ENCODE measurements at regions not wholly inside any gene's neighbourhood (a gene's known extent, or its start where the extent isn't known, plus 50 kb on each side); places are given as distances from the start of the nearest gene placed in this dataset.
A peak's percentile ranks its signal among the peaks of the same experiment; 100 is the strongest.

GRCh38 chr6:2502998-2503674, 247.6 kb downstream of the MYLK4 start:
- H3K4me3 ChIP-seq (ENCODE audit: severe bottlenecking) = no peak overlapping the region
- DNase-seq (ENCODE audit: low spot score) (no peak), ATAC-seq (ENCODE audit: low read depth) (no peak)
- H3K36me3 ChIP-seq (ENCODE audit: low read depth) = no peaks in the 10 kb centered on the region
- no peak overlapping the region for H3K27ac ChIP-seq (ENCODE audit: poor library complexity, severe bottlenecking)
- peaks cover 20% of the 10 kb centered on the region for H3K4me1 ChIP-seq (ENCODE audit: insufficient read depth, poor library complexity, severe bottlenecking)
- no peaks in the 10 kb centered on the region for H3K9me3 ChIP-seq (ENCODE audit: severe bottlenecking)
- no peaks in the 10 kb centered on the region for H3K27me3 ChIP-seq (ENCODE audit: insufficient read depth, poor library complexity, severe bottlenecking)
- TF ChIP-seq CTCF (IDR thresholded peaks at IDR 0.05; ENCODE audit: poor library complexity, severe bottlenecking) = no peak

- Histone ChIP-seq H3K9me3 (ENCODE audit: severe bottlenecking) (no peaks in the 10 kb centered on the region), H3K27ac (ENCODE audit: poor library complexity, severe bottlenecking) (no peak overlapping the region), H3K36me3 (ENCODE audit: low read depth) (no peaks in the 10 kb centered on the region), H3K4me3 (ENCODE audit: severe bottlenecking) (no peak overlapping the region), H3K4me1 (ENCODE audit: insufficient read depth, poor library complexity, severe bottlenecking) (peaks cover 23% of the 10 kb centered on the region), H3K27me3 (ENCODE audit: insufficient read depth, poor library complexity, severe bottlenecking) (no peaks in the 10 kb centered on the region)
- DNase-seq (ENCODE audit: low spot score) (no peak), ATAC-seq (ENCODE audit: low read depth) (no peak)
- no peak for TF ChIP-seq CTCF (IDR thresholded peaks at IDR 0.05; ENCODE audit: poor library complexity, severe bottlenecking)
These were observed 248.4 kb downstream of the MYLK4 start for GRCh38 chr6:2502096-2502997.

GRCh38 chr6:2497922-2498623, 252.6 kb downstream of the MYLK4 start:
- no peaks in the 10 kb centered on the region for H3K36me3 ChIP-seq (ENCODE audit: low read depth)
- no peak overlapping the region for H3K4me3 ChIP-seq (ENCODE audit: severe bottlenecking)
- no peak overlapping the region for H3K27ac ChIP-seq (ENCODE audit: poor library complexity, severe bottlenecking)
- H3K4me1 ChIP-seq (ENCODE audit: insufficient read depth, poor library complexity, severe bottlenecking) = peaks cover 5% of the 10 kb centered on the region
- DNase-seq (ENCODE audit: low spot score) = no peak
- H3K9me3 ChIP-seq (ENCODE audit: severe bottlenecking) = no peaks in the 10 kb centered on the region
- H3K27me3 ChIP-seq (ENCODE audit: insufficient read depth, poor library complexity, severe bottlenecking) = no peaks in the 10 kb centered on the region
- peak; percentile 92 for ATAC-seq (ENCODE audit: low read depth)
- TF ChIP-seq CTCF (IDR thresholded peaks at IDR 0.05; ENCODE audit: poor library complexity, severe bottlenecking) = no peak

GRCh38 chr6:2496291-2496690, 250.9 kb upstream of the GMDS start:
- H3K27me3 ChIP-seq (ENCODE audit: insufficient read depth, poor library complexity, severe bottlenecking) = no peaks in the 10 kb centered on the region
- peaks cover 5% of the 10 kb centered on the region for H3K4me1 ChIP-seq (ENCODE audit: insufficient read depth, poor library complexity, severe bottlenecking)
- no peak overlapping the region for H3K4me3 ChIP-seq (ENCODE audit: severe bottlenecking)
- H3K27ac ChIP-seq (ENCODE audit: poor library complexity, severe bottlenecking) = no peak overlapping the region
- no peak for TF ChIP-seq CTCF (IDR thresholded peaks at IDR 0.05; ENCODE audit: poor library complexity, severe bottlenecking)
- DNase-seq (ENCODE audit: low spot score) = no peak
- no peaks in the 10 kb centered on the region for H3K9me3 ChIP-seq (ENCODE audit: severe bottlenecking)
- H3K36me3 ChIP-seq (ENCODE audit: low read depth) = no peaks in the 10 kb centered on the region
- ATAC-seq (ENCODE audit: low read depth) = no peak

Data from RWPE2 (cell line).